Motor neuron (in vitro differentiated cells): ENCODE measurements at regions not wholly inside any gene's neighbourhood (a gene's known extent, or its start where the extent isn't known, plus 50 kb on each side); places are given as distances from the start of the nearest gene placed in this dataset.
"Not testable (repeated sequence)": the region's sequence is repeated elsewhere in the genome, so short reads cannot be mapped to it uniquely, and the experiment has no call there.

Source experiments
- ATAC-seq, 8 experiments: fragments of 200-7000 bp; cut with Tn5 transposase; replicated peaks in 6 of 8; 2 replicates each; pipeline ENCODE4 v1.8.0; 2021; ENCODE audit warnings: mild to moderate bottlenecking in 8 of 8, moderate library complexity in 8 of 8
- H3K27ac ChIP-seq, 2 donors: fragments of 250-450 bp; sonication (Bioruptor Pico); 2 replicates each; pipeline ENCODE4 v1.9.0; 2021; ENCODE audit warnings: antibody characterized with exemption in 2 of 2, mild to moderate bottlenecking in 2 of 2, moderate library complexity in 1 of 2
- H3K4me1 ChIP-seq, 2 donors: fragments of 250-450 bp; sonication (Bioruptor Pico); replicated peaks in 1 of 2; 2 replicates each; pipeline ENCODE4 v1.6.1; 2021; ENCODE audit warnings: antibody characterized with exemption in 2 of 2, mild to moderate bottlenecking in 2 of 2, moderate library complexity in 1 of 2
- H3K4me3 ChIP-seq, 5 donors: fragments of 250-450 bp; sonication (Bioruptor Pico); 2 replicates each; pipeline ENCODE4 v1.9.0; 2021; ENCODE audit warnings: antibody characterized with exemption in 5 of 5, mild to moderate bottlenecking in 5 of 5, moderate library complexity in 4 of 5
- WGBS, 10 experiments: fragments of 450-650 bp; shearing (Covaris generic); methylation state at CpG; one replicate each; pipeline ENCODE4 v1.0.0; 2022; 5-methylcytosine and 5-hydroxymethylcytosine counted together
- in situ Hi-C, 9 experiments: fragments of 400-800 bp; cut with MboI; loops; one replicate each; pipeline ENCODE4 v1.15.0; 2021; ENCODE audit warnings: low sequenced_read_pairs in 9 of 9, low pct_unique_long_range_greater_than_20kb in 2 of 9; ENCODE audit not compliant: unreplicated experiment in 9 of 9

DNA sequence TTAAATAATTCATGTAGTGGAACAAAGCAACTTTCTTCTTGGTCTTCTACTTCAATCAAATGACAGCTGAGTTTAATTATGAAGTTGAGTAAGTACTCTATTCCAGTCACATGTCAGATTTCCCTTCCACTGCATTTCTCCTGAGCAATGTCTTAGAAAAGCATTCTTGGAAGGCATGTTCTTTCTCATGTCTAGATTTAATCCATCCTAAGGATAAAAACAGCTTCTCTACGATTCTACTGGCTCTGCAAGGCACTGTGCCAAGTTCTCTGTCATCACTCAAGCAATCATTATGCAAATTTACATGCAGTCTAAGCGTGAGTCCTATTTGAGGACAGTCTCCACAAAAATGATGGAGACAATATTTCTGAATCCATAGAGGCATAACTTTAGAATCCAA, 142.4 kb downstream of the YIPF5 start:
- H3K27ac ChIP-seq: peak overlapping the region in 1 of 2 donors; percentile 64
- peaks cover 12 to 18% of the 10 kb centered on the region in 2 donors for H3K4me1 ChIP-seq
- peak; percentile 49 to 76 (median 70) for ATAC-seq
- peak overlapping the region in 1 of 5 donors; percentile 9 for H3K4me3 ChIP-seq
- WGBS, 10 experiments: 0 to 27% (median 8%) methylated on average over 1 to 2 of the region's 2 CpGs; no CpG with 5 or more reads in 3 of the 10 experiments
- in situ Hi-C loops: no loop called here

DNA sequence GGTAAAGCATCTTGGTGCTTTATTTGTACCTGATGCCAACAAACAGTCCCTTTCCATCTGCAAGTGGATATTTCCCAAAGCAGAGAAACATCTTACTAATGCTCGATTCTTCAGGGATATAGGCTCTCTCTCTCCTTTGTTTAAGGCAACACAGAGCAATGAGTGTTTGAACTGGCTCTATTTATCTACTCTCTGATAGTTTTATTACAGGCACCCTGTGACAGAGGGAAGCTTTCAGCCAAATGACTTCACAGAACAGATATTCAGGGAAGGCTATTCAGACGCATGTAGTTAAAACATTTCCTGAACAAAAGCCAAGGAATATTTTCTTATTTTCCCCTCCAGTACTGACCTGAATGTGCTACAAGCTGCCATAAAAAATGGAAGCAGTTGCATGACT, 141.8 kb downstream of the YIPF5 start:
- in situ Hi-C loops: no loop called here
- Histone ChIP-seq H3K4me3 (peak overlapping the region in 1 of 5 donors; percentile 9), H3K27ac (peak overlapping the region; percentile 37 to 64), H3K4me1 (peaks cover 16 to 23% of the 10 kb centered on the region in 2 donors)
- WGBS, 10 experiments: 0 to 7% (median 0%) methylated on average over 2 of the region's 2 CpGs; no CpG with 5 or more reads in 6 of the 10 experiments
- ATAC-seq: peak; percentile 44 to 96 (median 88)

DNA sequence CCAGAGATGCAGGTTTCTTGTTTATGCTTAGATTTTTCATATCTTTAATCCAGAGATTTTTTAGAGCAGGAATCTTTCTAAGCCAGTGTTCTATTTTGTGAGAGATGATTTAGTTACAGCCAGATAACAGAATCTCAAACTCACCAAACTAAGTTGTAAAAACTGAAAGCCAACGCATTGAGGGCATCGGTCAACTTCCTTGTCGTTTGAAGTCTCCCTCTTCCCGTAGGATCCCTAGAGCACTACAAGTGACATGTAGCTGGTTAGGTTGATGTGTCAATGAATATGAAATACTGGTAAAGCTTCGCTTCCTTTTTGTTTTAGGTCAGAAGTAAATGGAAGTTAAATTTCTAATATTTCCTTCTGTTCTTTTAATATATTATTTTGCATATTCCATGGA, 139.6 kb downstream of the YIPF5 start:
- in situ Hi-C loops: no loop called here
- ATAC-seq: no peak
- Histone ChIP-seq H3K4me1 (peaks cover 16 to 23% of the 10 kb centered on the region in 2 donors), H3K4me3 (no peak overlapping the region), H3K27ac (no peak overlapping the region)
- WGBS, 10 experiments: 50 to 100% (median 96%) methylated on average over 1 to 5 of the region's 5 CpGs; no CpG with 5 or more reads in 2 of the 10 experiments

DNA sequence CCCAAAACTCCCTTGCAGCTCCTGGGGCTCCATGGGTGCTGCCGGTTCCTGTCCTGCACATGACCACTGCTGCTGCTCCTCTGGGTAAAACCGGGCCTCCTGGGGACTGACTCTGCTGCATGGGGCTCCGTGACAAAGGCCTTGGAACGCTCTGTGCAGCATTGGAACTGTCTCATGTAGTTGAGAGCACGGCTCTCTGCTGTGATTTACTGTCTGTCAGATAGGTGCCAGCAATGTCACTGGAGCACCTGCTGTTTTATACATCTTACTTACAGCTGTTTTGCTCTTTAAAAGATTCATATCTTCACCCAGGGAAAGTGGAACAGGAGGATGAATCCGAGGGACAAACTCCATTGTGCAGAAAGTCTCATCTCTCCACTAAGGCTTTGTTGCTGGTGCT, 138.1 kb downstream of the YIPF5 start:
- no peak overlapping the region for H3K4me3 ChIP-seq
- H3K4me1 ChIP-seq: peaks cover 16 to 23% of the 10 kb centered on the region in 2 donors
- peak in 5 of 8 experiments; percentile 55 to 87 (median 74) for ATAC-seq
- no peak overlapping the region for H3K27ac ChIP-seq
- in situ Hi-C loops: no loop called here
- 20 to 100% (median 77%) methylated on average over 1 to 2 of the region's 6 CpGs; no CpG with 5 or more reads in 6 of the 10 experiments for WGBS, 10 experiments

DNA sequence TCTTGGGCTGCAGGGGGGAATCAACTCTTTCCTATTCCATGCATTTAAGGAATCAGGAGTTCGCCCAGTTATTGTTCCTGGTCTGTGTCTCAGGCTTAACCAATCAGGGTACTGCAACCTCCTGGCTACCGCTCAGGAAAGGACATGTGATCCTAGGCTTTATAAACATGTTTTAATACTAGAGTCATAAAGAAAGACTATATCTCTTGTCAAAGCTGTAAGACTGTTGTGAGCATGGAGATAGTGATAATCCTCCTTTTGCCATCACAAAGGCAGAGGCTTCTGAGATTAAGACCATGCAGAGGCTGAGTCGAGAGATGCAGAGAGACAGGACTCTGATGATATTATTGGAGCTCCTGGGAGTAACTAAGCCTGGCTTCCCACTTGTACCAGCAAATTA, 137.0 kb downstream of the YIPF5 start:
- in situ Hi-C loops: no loop called here
- Histone ChIP-seq H3K4me1 (peaks cover 13 to 17% of the 10 kb centered on the region in 2 donors), H3K4me3 (no peak overlapping the region), H3K27ac (no peak overlapping the region)
- 60 to 100% (median 75%) methylated on average over 1 to 3 of the region's 3 CpGs; no CpG with 5 or more reads in 1 of the 10 experiments for whole genome bisulfite sequencing, 10 experiments
- ATAC-seq: no peak

DNA sequence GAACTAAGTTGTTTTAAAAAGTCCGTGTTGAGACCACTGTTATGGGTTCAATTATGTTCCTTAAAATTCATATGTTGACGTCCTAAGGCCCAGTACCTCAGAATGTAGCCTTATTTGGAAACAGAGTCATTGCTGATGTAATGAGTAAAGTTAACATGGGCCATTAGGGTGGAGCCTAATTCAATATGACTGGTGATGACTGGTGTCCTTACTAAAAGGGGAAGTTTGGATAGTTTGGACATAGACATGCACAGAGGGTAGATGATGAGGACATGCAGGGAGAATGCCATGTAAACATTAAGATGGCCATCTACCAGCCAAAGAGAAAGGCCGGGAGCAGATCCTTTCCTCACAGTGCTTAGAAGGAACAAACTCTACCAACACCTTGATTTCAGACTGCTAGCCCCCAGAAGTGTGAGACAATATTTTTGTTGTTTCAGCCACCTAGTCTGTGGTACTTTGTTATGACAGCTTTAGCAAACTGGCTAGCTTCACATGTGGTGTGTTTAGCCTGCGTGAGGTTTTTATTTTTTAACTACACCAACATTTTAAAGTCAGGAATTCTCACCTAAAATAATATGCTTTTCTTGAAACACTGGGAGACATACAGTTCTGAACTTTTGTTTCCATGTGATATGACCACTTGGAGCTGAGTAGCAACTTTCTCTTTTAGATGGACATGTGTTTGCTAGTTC, 135.3 kb downstream of the YIPF5 start:
- ATAC-seq: no peak
- no peak overlapping the region for H3K27ac ChIP-seq
- no peak overlapping the region for H3K4me3 ChIP-seq
- H3K4me1 ChIP-seq: peaks cover 12 to 17% of the 10 kb centered on the region in 2 donors
- 60 to 100% (median 98%) methylated on average over 1 to 4 of the region's 4 CpGs for WGBS, 10 experiments
- in situ Hi-C loops: no loop called here

DNA sequence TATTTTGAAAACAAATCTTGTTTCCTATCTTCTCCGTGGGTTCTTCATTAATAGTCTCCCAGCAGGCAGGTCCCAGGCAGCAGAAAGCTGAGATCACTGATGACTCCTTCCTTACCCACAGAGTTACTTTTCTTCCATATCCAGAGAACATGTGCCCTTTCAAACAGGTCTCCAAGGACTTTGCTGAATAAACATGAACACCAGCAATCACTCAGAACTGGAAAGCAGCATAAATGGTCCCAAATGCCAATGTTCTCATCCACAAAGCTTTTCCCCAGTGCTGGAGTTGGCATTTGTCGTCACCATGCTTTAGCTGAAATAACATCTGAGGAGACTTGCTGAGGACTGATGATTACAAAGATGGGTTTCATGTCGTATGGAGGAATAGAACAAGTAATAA, 134.0 kb downstream of the YIPF5 start:
- Histone ChIP-seq H3K4me3 (no peak overlapping the region), H3K4me1 (peaks cover 14 to 17% of the 10 kb centered on the region in 2 donors), H3K27ac (no peak overlapping the region)
- in situ Hi-C loops: no loop called here
- 50 to 100% (median 80%) methylated on average over 1 to 3 of the region's 3 CpGs; no CpG with 5 or more reads in 1 of the 10 experiments for WGBS, 10 experiments
- peak in 1 of 8 experiments; percentile 28 for ATAC-seq

DNA sequence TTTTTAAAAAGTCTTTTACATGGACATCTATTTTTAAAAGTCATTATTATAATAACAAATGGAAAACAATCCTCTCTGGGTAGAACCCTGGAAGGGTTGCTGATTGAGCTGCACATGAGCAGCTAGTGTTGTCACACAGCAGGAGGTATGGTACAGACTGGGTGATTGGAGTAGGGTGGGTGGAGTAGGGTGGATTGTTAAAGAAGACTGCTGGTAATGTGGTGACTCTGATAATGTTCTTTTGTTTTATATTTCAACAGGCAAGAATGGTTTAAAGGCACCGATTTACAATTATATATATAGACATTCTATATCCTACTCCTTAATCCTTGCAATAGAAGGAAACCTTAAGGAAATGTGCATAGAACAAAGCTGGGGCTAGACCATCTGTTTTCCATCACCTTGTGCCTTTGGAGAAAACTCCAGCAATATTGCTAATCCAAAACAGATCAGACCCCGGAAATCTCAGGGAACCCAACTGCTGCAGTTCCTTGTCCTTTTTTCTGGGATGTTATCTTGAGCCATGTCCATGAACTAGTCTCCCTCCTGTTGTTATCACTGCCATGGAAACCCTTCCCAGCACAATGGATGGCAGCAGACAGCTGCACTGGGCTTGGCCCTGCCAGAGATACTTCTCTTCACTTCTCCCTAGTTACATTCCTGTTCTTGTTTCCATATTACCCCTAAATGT, 129.7 kb downstream of the YIPF5 start:
- peak in 4 of 8 experiments; percentile 26 to 77 (median 53) for ATAC-seq
- in situ Hi-C loops: loop anchor here in 1 of 9 experiments (10.0 kb wide), 1 partner anchor 56 kb away; no protein-coding TSS in a partner anchor
- 0 to 100% (median 88%) methylated on average over 1 to 2 of the region's 2 CpGs; no CpG with 5 or more reads in 5 of the 10 experiments for WGBS, 10 experiments
- H3K4me1 ChIP-seq: peaks cover 0 to 2% of the 10 kb centered on the region in 2 donors
- no peak overlapping the region for H3K4me3 ChIP-seq
- H3K27ac ChIP-seq: no peak overlapping the region

DNA sequence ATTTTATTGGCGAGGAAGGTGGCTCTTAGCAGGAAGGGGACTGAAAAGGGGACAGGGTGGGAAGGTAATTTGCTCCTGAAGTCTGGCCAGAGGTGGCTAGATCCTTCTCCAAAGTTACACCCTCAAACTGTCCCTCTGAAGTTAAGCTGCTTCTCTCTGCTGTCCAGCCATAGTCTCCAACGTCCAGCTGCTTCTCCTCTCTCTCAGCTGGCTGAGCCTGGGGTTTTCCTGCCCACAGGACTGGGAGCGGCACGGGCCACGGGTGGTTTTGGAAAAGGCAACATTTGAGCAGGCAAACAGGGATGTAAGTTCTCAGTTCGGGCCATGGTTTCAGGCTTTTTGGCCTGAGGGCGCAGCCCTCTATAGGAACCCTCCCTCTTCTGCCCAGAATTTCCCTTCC, 128.3 kb downstream of the YIPF5 start:
- no peak for ATAC-seq
- no peak overlapping the region for H3K27ac ChIP-seq
- 43 to 100% (median 74%) methylated on average over 1 to 7 of the region's 7 CpGs; no CpG with 5 or more reads in 4 of the 10 experiments for WGBS, 10 experiments
- H3K4me3 ChIP-seq: no peak overlapping the region
- peaks cover 0 to 2% of the 10 kb centered on the region in 2 donors for H3K4me1 ChIP-seq
- in situ Hi-C loops: loop anchor here in 1 of 9 experiments (10.0 kb wide), 1 partner anchor 57 kb away; no protein-coding TSS in a partner anchor

DNA sequence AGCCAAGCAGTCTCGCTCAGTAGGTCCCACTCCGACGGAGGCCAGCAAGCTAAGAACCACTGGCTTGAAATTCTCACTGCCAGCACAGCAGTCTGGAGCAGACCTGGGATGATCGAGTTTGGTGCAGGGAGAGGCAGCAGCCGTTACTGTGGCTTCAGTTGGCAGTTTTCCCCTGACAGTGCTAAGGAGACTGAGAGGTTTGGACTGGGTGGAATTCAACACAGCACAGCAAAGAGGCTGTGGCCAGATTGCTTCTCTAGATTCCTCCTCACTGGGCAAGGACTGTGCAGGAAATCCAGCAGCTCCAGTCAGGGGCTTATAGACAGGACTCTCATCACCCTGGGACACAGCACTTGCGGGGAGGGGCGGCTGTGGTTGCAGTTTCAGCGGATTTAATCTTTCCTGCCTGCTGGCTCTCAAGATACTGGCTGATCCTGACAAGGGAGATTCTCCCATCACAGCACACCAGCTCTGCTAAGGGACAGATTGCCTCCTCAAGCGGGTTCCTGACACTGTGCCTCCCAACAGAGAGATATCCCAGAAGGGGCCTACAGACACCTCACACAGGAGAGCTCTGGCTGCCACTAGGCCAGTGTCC, 122.1 kb downstream of the YIPF5 start:
- in situ Hi-C loops: loop anchor here in 1 of 9 experiments (10.0 kb wide), 1 partner anchor 64 kb away; no protein-coding TSS in a partner anchor
- ATAC-seq: peak in 1 of 8 experiments; percentile 67
- Histone ChIP-seq H3K4me3 (no peak overlapping the region), H3K4me1 (no peaks in the 10 kb centered on the region), H3K27ac (no peak overlapping the region)
- WGBS, 10 experiments: 21 to 100% (median 80%) methylated on average over 1 to 6 of the region's 9 CpGs; no CpG with 5 or more reads in 3 of the 10 experiments

DNA sequence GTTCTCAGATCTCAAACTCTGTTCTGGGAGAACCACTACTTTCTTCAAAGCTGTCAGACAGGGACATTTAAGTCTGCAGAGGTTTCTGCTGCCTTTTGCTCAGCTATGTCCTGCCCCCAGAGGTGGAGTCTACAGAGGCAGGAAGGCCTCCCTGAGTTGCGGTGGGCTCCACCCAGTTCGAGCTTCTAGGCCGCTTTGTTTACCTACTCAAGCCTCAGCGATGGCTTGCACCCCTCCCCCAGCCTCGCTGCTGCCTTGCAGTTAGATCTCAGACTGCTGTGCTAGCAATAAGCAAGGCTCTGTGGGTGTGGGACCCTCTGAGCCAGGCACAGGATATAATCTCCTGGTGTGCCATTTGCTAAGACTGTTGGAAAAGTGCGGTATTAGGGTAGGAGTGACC, 115.1 kb downstream of the YIPF5 start:
- H3K27ac ChIP-seq, in situ Hi-C loops, ATAC-seq, H3K4me1 ChIP-seq, H3K4me3 ChIP-seq: not testable (repeated sequence)
- 75 to 100% (median 91%) methylated on average over 1 to 3 of the region's 6 CpGs; no CpG with 5 or more reads in 6 of the 10 experiments for WGBS, 10 experiments

DNA sequence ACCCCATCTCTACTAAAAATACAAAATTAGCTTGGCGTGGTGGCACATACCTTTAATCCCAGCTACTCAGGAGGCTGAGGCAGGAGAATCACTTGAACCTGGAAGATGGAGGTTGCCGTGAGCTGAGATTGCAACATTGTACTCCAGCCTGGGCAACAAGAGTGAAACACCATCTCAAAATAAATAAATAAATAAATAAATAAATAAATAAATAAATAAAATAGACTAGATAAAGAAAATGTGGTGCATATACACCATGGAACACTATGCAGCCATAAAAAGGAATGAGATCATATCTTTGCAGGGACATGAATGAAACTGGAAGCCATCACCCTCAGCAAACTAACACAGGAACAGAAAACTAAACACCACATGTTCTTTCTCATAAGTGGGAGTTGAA, 110.4 kb downstream of the YIPF5 start:
- 90 to 100% (median 100%) methylated on average over 1 to 2 of the region's 2 CpGs; no CpG with 5 or more reads in 3 of the 10 experiments for WGBS, 10 experiments
- H3K27ac ChIP-seq, H3K4me3 ChIP-seq, in situ Hi-C loops, H3K4me1 ChIP-seq, ATAC-seq: not testable (repeated sequence)

DNA sequence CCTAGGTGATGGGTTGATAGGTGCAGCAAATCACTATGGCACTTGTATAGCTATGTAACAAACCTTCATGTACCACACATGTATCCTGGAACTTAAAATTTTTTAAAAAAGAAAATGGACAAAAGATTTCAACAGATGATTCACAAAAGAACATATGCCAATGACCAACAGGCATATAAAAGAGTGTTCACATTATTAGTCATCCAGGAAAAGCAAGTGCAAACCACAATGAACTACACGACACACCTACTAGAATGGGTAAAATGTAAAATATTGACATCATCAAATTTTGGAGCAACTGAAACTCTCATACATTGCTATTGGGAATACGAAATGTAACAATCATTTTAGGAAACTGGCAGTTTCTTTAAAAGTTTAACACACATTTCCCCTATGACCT, 109.9 kb downstream of the YIPF5 start:
- Histone ChIP-seq H3K27ac (no peak overlapping the region), H3K4me1 (no peaks in the 10 kb centered on the region), H3K4me3 (no peak overlapping the region)
- WGBS, 10 experiments: 18 to 100% (median 92%) methylated on average over 1 to 2 of the region's 2 CpGs
- in situ Hi-C loops: no loop called here
- ATAC-seq: no peak
